Umbilical cord (tissue), 1 donor: ENCODE measurements at regions not wholly inside any gene's neighbourhood (a gene's known extent, or its start where the extent isn't known, plus 50 kb on each side); places are given as distances from the start of the nearest gene placed in this dataset.
A peak's percentile ranks its signal among the peaks of the same experiment; 100 is the strongest.
"Not testable (repeated sequence)": the region's sequence is repeated elsewhere in the genome, so short reads cannot be mapped to it uniquely, and the experiment has no call there.

ENCODE experiments used
- DNase-seq: peaks from one replicate; pipeline ENCODE4 v3.0.0-alpha.2; 2015; ENCODE audit warnings: low spot score

DNA sequence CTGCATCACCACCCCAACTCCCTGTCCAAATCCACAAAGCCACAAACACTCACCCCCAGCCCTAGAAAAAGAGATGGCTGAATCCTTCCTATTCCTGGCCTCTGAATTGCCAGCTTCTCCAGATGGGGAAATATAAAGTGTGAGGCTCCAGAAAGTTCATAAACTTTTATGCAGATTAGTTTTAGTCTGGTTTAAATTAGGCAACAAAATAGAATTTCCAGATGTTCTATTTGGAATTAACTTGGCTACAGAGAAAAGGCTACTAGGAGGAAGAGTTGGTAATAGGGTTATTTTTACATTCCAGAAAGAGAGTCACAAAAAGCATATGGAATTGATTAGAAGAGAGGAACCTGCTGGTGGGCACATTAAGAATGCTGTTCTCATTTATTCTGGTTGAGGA lies 56.0 kb downstream of the EN1 start:
- no peak for DNase-seq

- no peak for DNase-seq
Measured at GRCh38 chr2:118786746-118787145, 60.7 kb downstream of the EN1 start.

- DNase-seq: no peak
Measured at GRCh38 chr2:118784860-118785259, 62.6 kb downstream of the EN1 start.

DNA sequence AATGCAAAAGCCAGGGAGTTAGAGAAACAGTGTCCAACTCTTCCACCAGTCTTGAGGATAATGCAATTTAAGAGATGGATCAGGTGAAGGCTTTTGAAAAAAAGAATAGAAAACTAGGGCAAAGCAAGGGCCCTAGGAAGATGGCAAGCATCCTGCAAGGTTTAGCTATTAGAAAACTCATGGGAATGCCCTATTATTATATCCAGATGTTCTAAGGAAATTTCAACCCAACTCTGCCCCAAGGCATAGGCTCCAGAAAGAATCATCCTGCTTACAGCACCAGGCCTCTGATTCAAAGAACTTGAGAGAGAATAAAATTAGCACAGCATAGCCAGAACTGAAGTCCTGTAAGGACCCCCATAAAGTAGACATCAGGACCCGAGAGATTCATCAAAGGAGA lies 68.1 kb downstream of the EN1 start:
- no peak for DNase-seq

DNA sequence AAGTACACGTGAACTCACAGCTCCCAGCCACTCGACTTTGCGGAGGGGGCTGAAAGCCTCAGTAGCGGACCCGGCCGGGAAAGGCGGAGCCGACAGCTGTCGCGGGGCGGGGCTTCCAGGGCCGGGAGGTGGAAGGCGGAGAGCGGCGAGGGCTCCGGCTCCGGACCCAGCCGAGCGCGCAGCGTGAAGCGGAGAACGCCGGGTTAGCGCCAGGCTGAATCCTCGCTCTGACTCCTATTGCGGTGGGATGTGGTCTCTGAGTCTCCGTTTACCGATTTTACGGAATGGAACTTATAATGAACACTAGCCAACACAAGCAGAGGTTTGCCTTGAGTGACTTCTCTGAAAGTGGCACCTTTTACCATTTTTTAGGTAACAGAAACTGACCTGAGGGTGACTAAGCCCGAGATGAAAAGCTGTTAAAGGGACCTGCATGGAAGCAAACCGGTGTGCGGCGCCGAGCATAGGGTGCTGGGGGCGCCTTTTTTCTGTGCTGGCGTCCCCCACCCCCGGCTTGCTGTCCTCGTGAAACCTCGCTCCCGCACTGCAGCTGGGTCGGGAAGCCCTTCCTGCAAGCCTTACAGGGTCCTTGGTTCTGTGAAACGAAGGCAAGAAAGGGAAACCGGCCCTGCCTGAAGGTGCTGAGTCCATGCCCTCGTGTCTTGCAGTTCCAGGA lies 72.9 kb downstream of the EN1 start:
- DNase-seq: peak; percentile 69

DNA sequence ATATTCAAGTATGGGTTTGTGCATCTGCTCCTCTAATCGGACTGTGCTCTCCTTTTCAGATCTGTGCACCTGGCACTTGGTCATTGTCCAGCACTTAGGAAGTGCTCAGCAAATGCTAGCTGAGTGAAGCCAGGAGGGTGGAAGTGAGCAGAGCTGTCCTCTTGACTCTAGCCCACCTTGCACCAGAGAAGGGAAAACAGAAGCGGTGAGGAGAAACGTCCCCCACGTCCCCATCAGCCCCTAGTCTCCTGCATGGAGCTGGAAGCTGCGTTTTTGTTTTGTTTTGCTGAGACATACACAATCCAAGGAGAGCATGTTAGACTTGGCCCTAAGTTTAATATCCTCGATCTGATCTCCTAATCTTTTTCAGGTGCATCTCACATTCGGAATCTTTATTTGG lies 73.6 kb downstream of the EN1 start:
- DNase-seq: no peak

DNA sequence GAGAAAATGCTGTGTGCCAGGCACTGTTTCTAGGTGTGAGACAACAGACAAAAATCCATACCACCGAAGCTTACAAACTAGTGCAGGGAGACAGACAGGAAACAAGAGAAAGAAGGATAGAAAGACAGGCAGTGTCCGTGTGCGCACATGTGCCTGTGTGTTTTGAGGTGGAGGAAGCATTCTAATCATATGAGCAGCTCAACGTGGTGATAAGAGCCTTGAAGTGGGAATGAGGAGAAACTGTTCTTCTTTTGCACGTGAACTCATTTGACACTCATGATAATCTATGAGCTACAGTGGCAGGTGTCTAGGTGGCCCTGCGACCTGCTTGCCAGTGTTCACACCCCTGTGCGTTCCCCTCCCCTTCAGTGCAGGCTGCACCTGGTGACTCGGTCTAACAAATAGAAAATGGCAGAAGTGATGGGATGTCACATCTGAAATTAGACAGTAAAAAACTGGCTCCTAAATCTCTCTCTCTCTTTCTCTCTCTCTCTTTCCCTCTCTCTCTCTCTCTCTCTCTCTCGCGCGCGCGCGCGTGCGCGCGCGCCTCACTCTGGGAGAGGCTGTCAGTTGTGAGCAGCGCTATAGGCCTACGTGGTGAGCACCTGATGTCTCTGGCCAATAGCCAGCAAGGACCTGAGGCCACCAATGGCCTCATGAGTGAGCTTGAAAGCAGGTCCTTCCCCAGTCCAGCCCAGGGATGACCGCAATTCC lies 74.8 kb downstream of the EN1 start:
- DNase-seq: no peak

GRCh38 chr2:118769707-118770400 lies 77.6 kb downstream of the EN1 start:
- no peak for DNase-seq

DNA sequence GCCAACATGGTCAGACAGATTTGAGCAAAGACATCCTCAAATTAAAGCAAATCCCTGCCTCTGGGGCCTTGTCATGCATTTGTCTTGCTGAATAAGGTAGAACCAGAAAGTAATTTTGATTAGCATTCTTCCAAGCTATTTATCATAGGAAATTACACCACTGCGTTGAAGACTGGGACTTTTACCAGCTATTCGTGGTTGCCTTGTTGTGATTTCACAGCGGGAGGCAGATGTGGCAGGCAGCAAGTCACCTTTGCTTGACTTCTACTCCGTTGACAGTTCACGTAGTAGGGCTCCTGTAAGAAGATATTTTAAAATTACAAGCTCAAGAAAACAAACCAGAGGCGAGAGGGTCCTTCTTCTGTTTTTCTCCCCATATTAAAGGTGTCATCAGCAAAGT lies 80.6 kb downstream of the EN1 start:
- no peak for DNase-seq

DNA sequence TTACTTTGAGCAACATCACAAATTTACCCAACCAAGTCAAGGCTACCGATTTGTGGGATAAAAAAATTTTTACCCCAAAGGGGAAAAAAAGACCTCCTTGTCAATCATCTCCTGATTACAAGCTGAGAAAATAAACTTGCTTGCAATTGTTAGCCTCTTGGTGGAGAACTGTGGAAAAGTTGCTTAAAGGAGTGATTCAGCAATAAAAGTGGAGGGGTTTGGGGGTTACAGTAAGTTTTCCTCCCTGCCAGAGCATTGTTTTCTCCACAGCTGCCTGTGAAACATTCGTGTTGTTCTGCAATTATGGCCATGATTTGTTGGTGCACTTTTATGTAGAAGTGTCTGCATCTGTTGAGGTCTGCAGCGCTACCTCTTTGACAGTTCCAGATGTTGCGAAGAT lies 82.6 kb downstream of the EN1 start:
- no peak for DNase-seq

- no peak for DNase-seq
Measured at GRCh38 chr2:118763797-118764196, 83.7 kb downstream of the EN1 start.

GRCh38 chr2:118762290-118762689 lies 85.2 kb downstream of the EN1 start:
- no peak for DNase-seq

DNA sequence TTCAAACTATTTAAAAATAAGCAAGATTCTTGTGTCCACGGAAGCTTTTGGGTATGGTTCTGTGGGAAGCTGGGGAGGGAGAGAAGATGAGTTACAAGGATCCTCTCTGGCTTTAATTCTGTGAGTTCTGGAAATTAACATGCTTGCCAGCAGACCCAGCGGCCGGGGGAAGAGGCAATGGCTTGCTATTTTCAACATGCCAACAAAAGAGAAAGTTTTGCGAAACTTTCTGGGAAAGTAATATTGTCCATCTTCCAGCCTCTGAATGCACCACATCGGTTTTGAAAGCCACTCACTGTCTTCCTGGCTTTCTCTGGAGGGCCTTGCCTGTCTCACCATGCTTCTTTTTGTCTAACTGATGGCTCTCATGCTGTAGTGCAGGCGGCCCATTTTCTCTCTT lies 85.7 kb downstream of the EN1 start:
- no peak for DNase-seq

GRCh38 chr2:118755901-118756300 lies 91.5 kb downstream of the EN1 start:
- no peak for DNase-seq

- no peak for DNase-seq
Measured at GRCh38 chr2:118755384-118755783, 92.1 kb downstream of the EN1 start.

- no peak for DNase-seq
Measured at GRCh38 chr2:118752762-118753429, 94.6 kb downstream of the EN1 start.

DNA sequence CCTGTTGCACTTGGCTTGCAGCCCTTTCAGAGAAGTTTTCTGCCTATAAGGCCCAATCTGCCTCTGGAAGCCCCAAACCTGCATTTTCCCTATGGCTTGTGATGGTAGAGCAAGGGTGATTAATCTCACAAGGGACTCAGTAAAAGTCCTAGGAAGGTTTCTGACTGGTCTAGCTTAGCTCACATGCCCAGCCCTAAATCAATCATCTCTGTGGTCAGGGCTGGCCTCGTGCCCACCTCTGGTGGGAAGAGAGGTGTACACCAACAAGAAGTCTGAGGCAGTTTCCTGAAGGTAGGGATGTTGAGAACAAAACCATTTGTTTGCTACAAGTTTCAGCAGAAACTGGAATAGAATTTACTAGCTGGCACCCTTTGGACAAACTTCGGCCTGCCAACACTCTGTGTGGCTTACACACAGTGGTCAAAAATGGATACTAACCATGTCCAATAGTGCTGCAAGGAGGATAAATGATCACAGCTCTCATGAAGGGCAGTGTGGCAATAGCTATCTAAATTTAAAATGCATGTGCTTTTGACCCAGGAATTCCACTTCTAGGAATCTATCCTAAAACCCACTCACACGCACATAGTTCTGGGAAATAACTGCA lies 96.4 kb downstream of the EN1 start:
- no peak for DNase-seq

DNA sequence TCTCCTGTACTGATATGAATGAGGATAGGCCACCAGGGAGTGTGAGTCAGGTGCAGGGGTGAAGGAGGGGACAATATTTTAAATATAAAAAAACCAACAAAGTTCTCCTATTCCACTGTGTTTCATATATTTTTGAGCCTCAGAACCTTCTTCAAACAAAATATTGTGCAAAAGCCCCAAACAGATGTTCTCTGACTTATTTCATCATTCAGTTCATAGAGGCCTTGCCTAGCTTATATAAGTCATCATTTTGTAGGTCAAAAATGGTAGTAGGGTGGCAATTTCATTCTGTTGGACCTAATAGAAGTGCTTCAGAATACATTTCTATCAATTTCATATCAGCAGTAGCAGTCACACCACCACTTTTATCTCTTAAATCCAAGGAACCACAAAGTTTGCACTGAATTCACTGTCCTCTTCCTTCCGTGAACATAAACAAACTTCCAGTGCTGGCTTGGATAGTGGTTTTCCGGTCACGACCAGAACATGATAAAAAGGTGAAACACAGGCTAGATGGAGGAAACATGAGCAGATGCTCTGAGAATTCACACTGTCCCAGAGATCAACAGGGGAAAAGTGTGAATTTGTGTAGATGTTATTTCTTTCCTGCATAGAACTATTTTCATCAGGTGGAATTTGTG lies 99.1 kb downstream of the EN1 start:
- DNase-seq: no peak

- DNase-seq: no peak
Measured at GRCh38 chr2:118747637-118748036, 99.8 kb downstream of the EN1 start.

DNA sequence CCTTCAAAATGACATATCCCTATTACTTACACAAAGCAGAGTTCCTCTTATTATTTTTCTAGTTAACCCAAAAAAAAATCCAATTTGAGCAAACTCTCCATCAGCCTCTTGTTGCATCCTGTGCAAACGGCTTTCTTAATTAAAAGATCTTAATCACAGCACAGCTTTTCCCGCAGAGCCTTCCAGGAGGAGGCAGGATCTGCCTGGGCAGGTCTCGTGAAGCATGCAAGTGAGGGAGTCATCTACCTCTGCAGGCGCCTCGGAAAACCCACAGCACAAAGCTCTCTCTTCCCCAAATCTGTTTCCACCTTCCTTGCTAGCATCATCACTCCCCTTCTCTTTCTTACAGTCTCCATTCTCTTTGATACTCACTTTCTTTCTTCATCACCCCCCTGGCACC lies 100.4 kb downstream of the EN1 start:
- DNase-seq: no peak

DNA sequence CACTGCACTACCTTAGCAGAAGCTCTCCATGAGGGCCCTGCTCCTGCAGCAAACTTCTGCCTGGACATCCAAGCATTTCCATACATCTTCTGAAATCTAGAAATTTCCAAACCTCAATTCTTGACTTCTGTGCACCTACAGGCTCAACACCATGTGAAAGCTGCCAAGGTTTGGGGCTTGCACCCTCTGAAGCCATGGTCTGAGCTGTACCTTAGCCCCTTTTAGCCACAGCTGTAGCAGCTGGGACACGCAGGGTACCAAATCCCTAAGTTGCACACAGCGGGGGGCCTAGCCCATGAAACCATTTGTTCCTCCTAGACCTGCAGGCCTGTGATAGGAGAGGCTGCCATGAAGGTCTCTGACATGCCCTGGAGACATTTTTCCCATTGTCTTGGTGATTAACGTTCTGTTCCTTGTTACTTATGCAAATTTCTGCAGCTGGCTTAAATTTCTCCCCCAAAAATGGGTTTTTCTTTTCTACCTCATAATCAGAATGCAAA lies 102.7 kb downstream of the EN1 start:
- DNase-seq: not testable (repeated sequence)
